SK-N-SH treated with all-trans-retinoic acid at 6 μM for 48 hours (cell line): ENCODE measurements at regions not wholly inside any gene's neighbourhood (a gene's known extent, or its start where the extent isn't known, plus 50 kb on each side); places are given as distances from the start of the nearest gene placed in this dataset.

Experiments used
- ATAC-seq: fragments of 200-7000 bp; cut with Tn5 transposase; 3 replicates; pipeline ENCODE4 v1.9.1; 2020; ENCODE audit warnings: mild to moderate bottlenecking, moderate library complexity
- ARNTL ChIP-seq: fragments of 450-650 bp; formaldehyde crosslinking; IDR thresholded peaks from 2 replicates; pipeline ENCODE4 v1.5.0; 2020; ENCODE audit warnings: low read depth, mild to moderate bottlenecking, moderate library complexity, borderline replicate concordance
- CREB5 ChIP-seq: fragments of 250-450 bp; sonication (Bioruptor Pico); IDR thresholded peaks from 2 replicates; pipeline ENCODE4 v1.5.1; 2020; ENCODE audit warnings: low read depth, mild to moderate bottlenecking, moderate library complexity
- CSDC2 ChIP-seq: fragments of 250-450 bp; sonication (Bioruptor Pico); IDR thresholded peaks from 2 replicates; pipeline ENCODE4 v1.5.0; 2020; ENCODE audit warnings: mild to moderate bottlenecking, moderate library complexity
- CSRNP3 ChIP-seq: fragments of 250-450 bp; sonication (Bioruptor Pico); IDR thresholded peaks from 2 replicates; pipeline ENCODE4 v1.5.1; 2021; ENCODE audit warnings: mild to moderate bottlenecking, moderate library complexity
- ESRRG ChIP-seq: fragments of 250-450 bp; sonication (Bioruptor Pico); IDR thresholded peaks from 2 replicates; pipeline ENCODE4 v1.6.1; 2021; ENCODE audit warnings: mild to moderate bottlenecking
- GLIS3 ChIP-seq: fragments of 250-450 bp; sonication (Bioruptor Pico); IDR thresholded peaks from 2 replicates; pipeline ENCODE4 v1.5.0; 2020; ENCODE audit warnings: mild to moderate bottlenecking, moderate library complexity
- ISL1 ChIP-seq: fragments of 250-450 bp; sonication (Bioruptor Pico); IDR thresholded peaks from 2 replicates; pipeline ENCODE4 v2.1.2; 2022; ENCODE audit warnings: mild to moderate bottlenecking, moderate library complexity
- OSR1 ChIP-seq: fragments of 250-450 bp; sonication (Bioruptor Pico); IDR thresholded peaks from 2 replicates; pipeline ENCODE4 v1.8.0; 2022; ENCODE audit warnings: moderate library complexity, mild to moderate bottlenecking, inconsistent platforms
- PATZ1 ChIP-seq: fragments of 250-450 bp; sonication (Bioruptor Pico); IDR thresholded peaks from 2 replicates; pipeline ENCODE4 v1.8.0; 2020; ENCODE audit warnings: mild to moderate bottlenecking, moderate library complexity, borderline replicate concordance
- POU6F1 ChIP-seq: fragments of 250-450 bp; sonication (Bioruptor Pico); IDR thresholded peaks from 2 replicates; pipeline ENCODE4 v1.8.0; 2021; ENCODE audit warnings: low read depth, mild to moderate bottlenecking, moderate library complexity, borderline replicate concordance
- PPARA ChIP-seq: fragments of 250-450 bp; sonication (Bioruptor Pico); IDR thresholded peaks from 2 replicates; pipeline ENCODE4 v1.5.0; 2020; ENCODE audit warnings: mild to moderate bottlenecking, borderline replicate concordance
- SNAI2 ChIP-seq: fragments of 250-450 bp; sonication (Bioruptor Pico); IDR thresholded peaks from 2 replicates; pipeline ENCODE4 v1.5.0; 2020; ENCODE audit warnings: mild to moderate bottlenecking, moderate library complexity
- TCF4 ChIP-seq: fragments of 250-450 bp; sonication (Bioruptor Pico); IDR thresholded peaks from 2 replicates; pipeline ENCODE4 v1.8.0; 2021; ENCODE audit warnings: mild to moderate bottlenecking, moderate library complexity, borderline replicate concordance
- TOX ChIP-seq: fragments of 250-450 bp; sonication (Bioruptor Pico); IDR thresholded peaks from 2 replicates; pipeline ENCODE4 v1.8.0; 2021; ENCODE audit warnings: mild to moderate bottlenecking, moderate library complexity, borderline replicate concordance
- TSHZ2 ChIP-seq: fragments of 250-450 bp; sonication (Bioruptor Pico); IDR thresholded peaks from 2 replicates; pipeline ENCODE4 v1.5.0; 2020; ENCODE audit warnings: mild to moderate bottlenecking, moderate library complexity
- ZC3H10 ChIP-seq: fragments of 250-450 bp; sonication (Bioruptor Pico); IDR thresholded peaks from 2 replicates; pipeline ENCODE4 v1.5.1; 2021; ENCODE audit warnings: mild to moderate bottlenecking, moderate library complexity
- ZFP3 ChIP-seq: fragments of 250-450 bp; sonication (Bioruptor Pico); IDR thresholded peaks from 2 replicates; pipeline ENCODE4 v1.5.0; 2020; ENCODE audit warnings: mild to moderate bottlenecking, moderate library complexity
- ZFP30 ChIP-seq: fragments of 450-650 bp; formaldehyde crosslinking; IDR thresholded peaks from 2 replicates; pipeline ENCODE4 v1.5.0; 2022; ENCODE audit warnings: mild to moderate bottlenecking, moderate library complexity
- ZNF565 ChIP-seq: fragments of 450-650 bp; formaldehyde crosslinking; conservative IDR thresholded peaks from 2 replicates; pipeline ENCODE4 v1.5.0; 2020; ENCODE audit warnings: low read depth, mild to moderate bottlenecking, moderate library complexity
- ZNF70 ChIP-seq: fragments of 450-650 bp; formaldehyde crosslinking; IDR thresholded peaks from 2 replicates; pipeline ENCODE4 v1.5.0; 2020; ENCODE audit warnings: mild to moderate bottlenecking, moderate library complexity
- ZNF8 ChIP-seq: fragments of 450-650 bp; formaldehyde crosslinking; IDR thresholded peaks from 2 replicates; pipeline ENCODE4 v1.5.0; 2020; ENCODE audit warnings: mild to moderate bottlenecking, moderate library complexity

GRCh38 chr14:81974543-81974942 is 440.9 kb upstream of the SEL1L start (continued):
- TF ChIP-seq CREB5, result no peak
- no peak for TF ChIP-seq GLIS3 (CRISPR knock-in tag)
- no peak for TF ChIP-seq ZFP30 (CRISPR knock-in tag)

- TF ChIP-seq PATZ1 (CRISPR knock-in tag), result no peak
- TF ChIP-seq SNAI2, result no peak
- no peak for TF ChIP-seq ZFP3 (CRISPR knock-in tag)
- TF ChIP-seq OSR1 (CRISPR knock-in tag), result no peak
- no peak for TF ChIP-seq ZNF565 (CRISPR knock-in tag)
- no peak for TF ChIP-seq TSHZ2 (CRISPR knock-in tag)
- no peak for TF ChIP-seq CSDC2 (CRISPR knock-in tag)
- no peak for TF ChIP-seq ISL1 (CRISPR knock-in tag)
- no peak for TF ChIP-seq PPARA (CRISPR knock-in tag)
- TF ChIP-seq CSRNP3 (CRISPR knock-in tag), result no peak
- no peak for TF ChIP-seq ESRRG (CRISPR knock-in tag)
- no peak for TF ChIP-seq CREB5
- TF ChIP-seq TOX (CRISPR knock-in tag), result no peak
- TF ChIP-seq ARNTL, result no peak
- no peak for TF ChIP-seq TCF4 (CRISPR knock-in tag)
- no peak for TF ChIP-seq ZNF70 (CRISPR knock-in tag)
- TF ChIP-seq ZNF8 (CRISPR knock-in tag), result no peak
- TF ChIP-seq POU6F1 (CRISPR knock-in tag), result no peak
- no peak for ATAC-seq
Observed at GRCh38 chr14:81980601-81981306, 447.1 kb upstream of the SEL1L start.

- TF ChIP-seq CREB5 (no peak), OSR1 (CRISPR knock-in tag) (no peak), ISL1 (CRISPR knock-in tag) (no peak), ZC3H10 (no peak), ESRRG (CRISPR knock-in tag) (no peak), SNAI2 (no peak)
- no peak for ATAC-seq
Observed at GRCh38 chr14:81981307-81981675, 447.6 kb upstream of the SEL1L start.
